Stimulated activated CD4-positive, alpha-beta T cell treated with anti-CD3 and anti-CD28 coated beads, Interleukin-12 subunit alpha, Interleukin-12 subunit beta, amount 100 ng/mL, for 24 hours (primary cell): ENCODE measurements at regions not wholly inside any gene's neighbourhood (a gene's known extent, or its start where the extent isn't known, plus 50 kb on each side); places are given as distances from the start of the nearest gene placed in this dataset.

Source experiments
- DNase-seq, 2 experiments: peaks; one replicate each; pipeline ENCODE4 v3.0.0-alpha.2; 2020; ENCODE audit warnings: low read depth in 2 of 2

GRCh38 chr5:155416765-155417164 is 403.2 kb downstream of the KIF4B start:
- DNase-seq = no peak

- no peak for DNase-seq
These were observed 405.5 kb downstream of the KIF4B start for GRCh38 chr5:155418960-155419579.

GRCh38 chr5:155430192-155430591 is 416.6 kb downstream of the KIF4B start:
- no peak for DNase-seq

GRCh38 chr5:155434267-155434666 is 420.7 kb downstream of the KIF4B start:
- DNase-seq = no peak

- no peak for DNase-seq
These were observed 421.1 kb downstream of the KIF4B start for GRCh38 chr5:155434681-155435080.

GRCh38 chr5:155441849-155442248 is 428.3 kb downstream of the KIF4B start:
- no peak for DNase-seq

GRCh38 chr5:155451106-155451505 is 437.6 kb downstream of the KIF4B start:
- DNase-seq = no peak

- no peak for DNase-seq
These were observed 442.4 kb downstream of the KIF4B start for GRCh38 chr5:155455791-155456514.

GRCh38 chr5:155459889-155460500 is 446.4 kb downstream of the KIF4B start:
- no peak for DNase-seq

- DNase-seq = no peak
These were observed 447.0 kb downstream of the KIF4B start for GRCh38 chr5:155460501-155460931.

GRCh38 chr5:155461304-155461703 is 447.7 kb downstream of the KIF4B start:
- DNase-seq = no peak

GRCh38 chr5:155466851-155467250 is 453.3 kb downstream of the KIF4B start:
- DNase-seq = no peak

GRCh38 chr5:155471027-155471426 is 457.5 kb downstream of the KIF4B start:
- no peak for DNase-seq

- no peak for DNase-seq
These were observed 459.2 kb downstream of the KIF4B start for GRCh38 chr5:155472780-155473179.

- DNase-seq = no peak
These were observed 461.8 kb downstream of the KIF4B start for GRCh38 chr5:155475318-155475717.

GRCh38 chr5:155480731-155481131 is 467.2 kb downstream of the KIF4B start:
- DNase-seq = no peak

GRCh38 chr5:155481182-155481581 is 467.6 kb downstream of the KIF4B start:
- no peak for DNase-seq

- no peak for DNase-seq
These were observed 468.9 kb downstream of the KIF4B start for GRCh38 chr5:155482428-155482827.

GRCh38 chr5:155485386-155485785 is 471.8 kb downstream of the KIF4B start:
- no peak for DNase-seq

GRCh38 chr5:155489949-155490348 is 476.4 kb downstream of the KIF4B start:
- no peak for DNase-seq

- DNase-seq = no peak
These were observed 478.6 kb downstream of the KIF4B start for GRCh38 chr5:155492191-155492590.

GRCh38 chr5:155504606-155505005 is 491.1 kb downstream of the KIF4B start:
- DNase-seq = no peak

GRCh38 chr5:155507363-155507762 is 493.8 kb downstream of the KIF4B start:
- no peak for DNase-seq
